Muscle layer of colon (tissue), 2 donors: ENCODE measurements at regions not wholly inside any gene's neighbourhood (a gene's known extent, or its start where the extent isn't known, plus 50 kb on each side); places are given as distances from the start of the nearest gene placed in this dataset.

Experiments
- H3K27ac ChIP-seq: one replicate; pipeline ENCODE4 v1.7.0; 2013; ENCODE audit warnings: low read depth, mild to moderate bottlenecking, low read length, moderate library complexity
- H3K27me3 ChIP-seq, 2 donors: one replicate each; pipeline ENCODE4 v1.7.0; 2013; ENCODE audit warnings: low read length in 2 of 2, mild to moderate bottlenecking in 2 of 2; ENCODE audit not compliant: insufficient read depth in 2 of 2, control insufficient read depth in 1 of 2
- H3K36me3 ChIP-seq: one replicate; pipeline ENCODE4 v1.7.0; 2013; ENCODE audit warnings: mild to moderate bottlenecking, low read length; ENCODE audit not compliant: insufficient read depth
- H3K4me1 ChIP-seq: one replicate; pipeline ENCODE4 v1.7.0; 2013; ENCODE audit warnings: mild to moderate bottlenecking, low read length; ENCODE audit not compliant: insufficient read depth
- H3K4me3 ChIP-seq, 2 donors: one replicate each; pipeline ENCODE4 v1.7.0; 2013; ENCODE audit warnings: low read length in 2 of 2, low read depth in 1 of 2, mild to moderate bottlenecking in 1 of 2, moderate library complexity in 1 of 2
- H3K9ac ChIP-seq: one replicate; pipeline ENCODE4 v1.7.0; 2013; ENCODE audit warnings: low read length
- H3K9me3 ChIP-seq: one replicate; pipeline ENCODE4 v1.7.0; 2013; ENCODE audit warnings: mild to moderate bottlenecking, low read length
- donor health status: abdominal sarcoma.
- donor health status: Adenocarcinoma of cecum.

GRCh38 chr11:116221351-116221750, 551.4 kb downstream of the BUD13 start:
- H3K4me1 ChIP-seq = no peaks in the 10 kb centered on the region
- H3K9me3 ChIP-seq = no peaks in the 10 kb centered on the region
- no peaks in the 10 kb centered on the region for H3K36me3 ChIP-seq
- no peaks in the 10 kb centered on the region for H3K27me3 ChIP-seq
- no peak overlapping the region for H3K4me3 ChIP-seq
- no peak overlapping the region for H3K9ac ChIP-seq
- H3K27ac ChIP-seq = no peak overlapping the region

- H3K27ac ChIP-seq = no peak overlapping the region
These were observed 553.6 kb downstream of the BUD13 start for GRCh38 chr11:116219171-116219635.

GRCh38 chr11:116217441-116217840, 555.3 kb downstream of the BUD13 start:
- Histone ChIP-seq H3K4me3 (no peak overlapping the region), H3K4me1 (no peaks in the 10 kb centered on the region), H3K9ac (no peak overlapping the region), H3K27ac (no peak overlapping the region), H3K27me3 (no peaks in the 10 kb centered on the region), H3K9me3 (no peaks in the 10 kb centered on the region), H3K36me3 (no peaks in the 10 kb centered on the region)

More at GRCh38 chr11:116219171-116219635, 553.6 kb downstream of the BUD13 start:
- H3K9ac ChIP-seq = no peak overlapping the region
- no peaks in the 10 kb centered on the region for H3K4me1 ChIP-seq
- no peak overlapping the region for H3K4me3 ChIP-seq
- H3K36me3 ChIP-seq = no peaks in the 10 kb centered on the region
- H3K9me3 ChIP-seq = no peaks in the 10 kb centered on the region
- no peaks in the 10 kb centered on the region for H3K27me3 ChIP-seq

GRCh38 chr11:116217006-116217405, 555.8 kb downstream of the BUD13 start:
- H3K27ac ChIP-seq = no peak overlapping the region
- no peaks in the 10 kb centered on the region for H3K27me3 ChIP-seq
- H3K36me3 ChIP-seq = no peaks in the 10 kb centered on the region

GRCh38 chr11:116215471-116216113, 557.2 kb downstream of the BUD13 start:
- Histone ChIP-seq H3K9ac (no peak overlapping the region), H3K36me3 (no peaks in the 10 kb centered on the region), H3K4me1 (no peaks in the 10 kb centered on the region), H3K9me3 (no peaks in the 10 kb centered on the region), H3K27ac (no peak overlapping the region), H3K27me3 (no peaks in the 10 kb centered on the region), H3K4me3 (no peak overlapping the region)

More at GRCh38 chr11:116217006-116217405, 555.8 kb downstream of the BUD13 start:
- H3K9ac ChIP-seq = no peak overlapping the region
- no peak overlapping the region for H3K4me3 ChIP-seq
- H3K4me1 ChIP-seq = no peaks in the 10 kb centered on the region
- no peaks in the 10 kb centered on the region for H3K9me3 ChIP-seq

- Histone ChIP-seq H3K27ac (no peak overlapping the region), H3K4me1 (no peaks in the 10 kb centered on the region), H3K27me3 (no peaks in the 10 kb centered on the region), H3K4me3 (no peak overlapping the region), H3K36me3 (no peaks in the 10 kb centered on the region), H3K9ac (no peak overlapping the region), H3K9me3 (no peaks in the 10 kb centered on the region)
These were observed 561.6 kb downstream of the BUD13 start for GRCh38 chr11:116211147-116211546.

GRCh38 chr11:116210663-116211062, 562.1 kb downstream of the BUD13 start:
- no peaks in the 10 kb centered on the region for H3K36me3 ChIP-seq
- no peaks in the 10 kb centered on the region for H3K9me3 ChIP-seq
- H3K27me3 ChIP-seq = no peaks in the 10 kb centered on the region
- H3K4me3 ChIP-seq = no peak overlapping the region
- H3K4me1 ChIP-seq = no peaks in the 10 kb centered on the region
- H3K27ac ChIP-seq = no peak overlapping the region
- no peak overlapping the region for H3K9ac ChIP-seq

GRCh38 chr11:116209255-116209654, 563.5 kb downstream of the BUD13 start:
- H3K27ac ChIP-seq = no peak overlapping the region
- no peaks in the 10 kb centered on the region for H3K36me3 ChIP-seq
- H3K27me3 ChIP-seq = no peaks in the 10 kb centered on the region
- H3K4me1 ChIP-seq = no peaks in the 10 kb centered on the region
- H3K4me3 ChIP-seq = no peak overlapping the region
- H3K9ac ChIP-seq = no peak overlapping the region
- no peaks in the 10 kb centered on the region for H3K9me3 ChIP-seq

GRCh38 chr11:116207421-116208141, 565.2 kb downstream of the BUD13 start:
- H3K9ac ChIP-seq = no peak overlapping the region
- H3K9me3 ChIP-seq = no peaks in the 10 kb centered on the region
- no peaks in the 10 kb centered on the region for H3K27me3 ChIP-seq
- no peaks in the 10 kb centered on the region for H3K36me3 ChIP-seq
- H3K4me3 ChIP-seq = no peak overlapping the region
- H3K27ac ChIP-seq = no peak overlapping the region
- no peaks in the 10 kb centered on the region for H3K4me1 ChIP-seq

GRCh38 chr11:116207019-116207418, 565.8 kb downstream of the BUD13 start:
- no peaks in the 10 kb centered on the region for H3K9me3 ChIP-seq
- no peaks in the 10 kb centered on the region for H3K27me3 ChIP-seq
- H3K9ac ChIP-seq = no peak overlapping the region
- H3K36me3 ChIP-seq = no peaks in the 10 kb centered on the region
- H3K27ac ChIP-seq = no peak overlapping the region
- H3K4me1 ChIP-seq = no peaks in the 10 kb centered on the region
- H3K4me3 ChIP-seq = no peak overlapping the region

- H3K9me3 ChIP-seq = no peaks in the 10 kb centered on the region
- no peak overlapping the region for H3K4me3 ChIP-seq
- no peak overlapping the region for H3K27ac ChIP-seq
- H3K36me3 ChIP-seq = no peaks in the 10 kb centered on the region
- no peak overlapping the region for H3K9ac ChIP-seq
- H3K4me1 ChIP-seq = no peaks in the 10 kb centered on the region
- no peaks in the 10 kb centered on the region for H3K27me3 ChIP-seq
These were observed 569.9 kb downstream of the BUD13 start for GRCh38 chr11:116202922-116203321.

- H3K27ac ChIP-seq = no peak overlapping the region
- no peaks in the 10 kb centered on the region for H3K27me3 ChIP-seq
- no peaks in the 10 kb centered on the region for H3K9me3 ChIP-seq
- H3K9ac ChIP-seq = no peak overlapping the region
- no peak overlapping the region for H3K4me3 ChIP-seq
- no peaks in the 10 kb centered on the region for H3K36me3 ChIP-seq
- H3K4me1 ChIP-seq = no peaks in the 10 kb centered on the region
These were observed 572.2 kb downstream of the BUD13 start for GRCh38 chr11:116200564-116200963.
